ENCODE measurements at regions not wholly inside any gene's neighbourhood (a gene's known extent, or its start where the extent isn't known, plus 50 kb on each side); places are given as distances from the start of the nearest gene placed in this dataset.

DNA sequence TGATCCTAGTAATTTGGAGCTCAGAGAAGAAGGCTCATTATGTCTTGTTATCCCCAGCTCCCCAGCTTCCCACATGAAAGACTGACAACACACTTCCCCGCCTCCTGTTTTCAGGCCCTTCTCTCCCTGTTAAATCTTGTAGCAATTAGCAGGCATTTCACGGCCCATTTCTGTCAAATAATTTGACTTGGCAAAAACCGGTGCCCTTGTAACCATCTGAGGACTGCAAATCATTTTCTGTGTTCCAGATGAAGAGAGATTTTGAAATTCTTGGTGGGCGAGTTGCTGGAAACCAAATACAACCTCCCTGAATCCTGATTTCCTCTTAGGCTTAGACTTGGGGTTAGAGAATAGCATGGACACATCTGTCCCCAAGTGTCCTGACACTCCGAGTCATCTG is 109.7 kb downstream of the MSX2 start:
- no peak for DNase-seq (ENCODE audit: low spot score)

DNA sequence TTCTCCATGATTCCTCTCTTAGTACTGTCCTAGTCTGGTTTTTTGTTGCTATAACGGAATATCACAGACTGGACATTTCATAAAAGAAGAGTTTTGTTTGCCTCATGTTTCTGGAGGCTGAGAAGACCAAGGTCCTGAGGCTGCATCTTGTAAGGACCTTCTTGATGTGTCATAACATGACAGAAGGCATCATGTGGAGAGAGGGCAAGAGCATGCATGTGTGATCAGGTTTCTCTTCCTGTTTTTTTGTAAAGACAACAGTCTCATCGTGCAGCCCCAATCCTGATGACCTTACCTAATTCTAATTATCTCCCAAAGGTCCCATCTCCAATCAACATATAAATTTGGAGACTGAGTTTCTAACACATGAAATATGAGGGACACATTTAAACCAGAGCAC is 108.4 kb downstream of the MSX2 start:
- DNase-seq (ENCODE audit: low spot score) = peak; percentile 4

DNA sequence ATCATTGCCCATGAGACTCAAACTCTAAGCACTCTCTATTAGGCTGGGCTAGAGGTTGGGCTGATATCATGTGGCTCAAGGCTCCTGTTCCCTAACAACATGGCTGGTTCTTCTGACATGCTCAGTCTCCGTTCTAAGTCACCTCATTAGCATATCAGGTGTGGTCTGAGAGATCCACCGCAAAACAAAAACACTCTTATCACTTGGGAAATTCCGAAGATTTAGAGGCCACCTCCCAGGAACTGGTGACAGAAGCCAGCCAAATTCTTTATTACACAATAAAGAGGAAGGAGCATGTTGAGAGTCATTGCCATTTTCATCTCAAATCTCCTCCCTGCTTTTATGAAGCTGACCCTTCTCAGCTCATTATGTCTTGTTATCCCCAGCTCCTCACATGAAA is 107.6 kb downstream of the MSX2 start:
- DNase-seq (ENCODE audit: low spot score) = no peak

DNA sequence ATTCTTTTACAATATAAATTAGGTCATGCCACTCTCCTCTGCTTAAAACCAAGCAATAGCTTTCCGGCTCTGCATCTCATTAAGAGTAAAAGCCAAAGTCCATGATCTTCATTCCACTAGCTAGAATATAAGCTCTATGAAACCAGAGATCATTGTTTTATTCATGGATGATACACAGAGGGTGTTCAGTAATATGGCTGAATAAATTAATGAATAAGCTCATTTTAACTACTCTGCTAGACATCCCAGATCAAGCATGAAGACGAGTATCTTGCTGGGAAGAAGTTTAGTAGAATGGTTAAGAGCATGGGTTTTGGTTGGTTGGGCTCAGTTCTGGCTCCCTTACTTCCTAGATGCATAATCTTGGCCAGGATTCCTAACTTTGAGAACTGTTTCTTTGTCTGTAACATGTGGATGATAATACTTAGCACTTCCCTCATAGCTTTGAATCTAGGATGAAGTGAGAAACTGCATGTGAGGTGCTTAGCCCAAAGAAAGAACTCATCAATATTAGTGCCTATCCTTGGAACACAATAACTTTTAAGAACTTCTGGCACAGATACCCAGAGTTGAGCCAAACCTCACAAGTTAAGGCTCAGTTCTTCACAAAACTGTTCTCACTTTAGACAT is 106.8 kb downstream of the MSX2 start:
- no peak for DNase-seq (ENCODE audit: low spot score)

DNA sequence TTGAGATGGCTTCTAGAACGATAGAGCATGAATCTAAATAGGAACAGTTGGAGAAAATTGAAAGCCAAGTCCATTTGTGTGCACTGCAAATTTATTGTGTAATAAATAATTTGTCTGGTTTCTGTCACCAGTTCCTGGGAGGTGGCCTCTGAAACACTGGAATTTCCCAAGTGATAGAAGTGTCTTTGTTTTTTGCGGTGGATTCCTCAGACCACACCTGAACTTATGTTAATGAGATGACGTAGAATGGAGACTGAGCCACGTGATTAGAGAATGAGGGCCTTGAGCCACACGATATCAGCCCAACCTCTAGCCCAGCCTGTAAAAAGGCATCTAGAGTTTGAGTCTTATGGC is 105.1 kb downstream of the MSX2 start:
- DNase-seq (ENCODE audit: low spot score) = no peak

DNA sequence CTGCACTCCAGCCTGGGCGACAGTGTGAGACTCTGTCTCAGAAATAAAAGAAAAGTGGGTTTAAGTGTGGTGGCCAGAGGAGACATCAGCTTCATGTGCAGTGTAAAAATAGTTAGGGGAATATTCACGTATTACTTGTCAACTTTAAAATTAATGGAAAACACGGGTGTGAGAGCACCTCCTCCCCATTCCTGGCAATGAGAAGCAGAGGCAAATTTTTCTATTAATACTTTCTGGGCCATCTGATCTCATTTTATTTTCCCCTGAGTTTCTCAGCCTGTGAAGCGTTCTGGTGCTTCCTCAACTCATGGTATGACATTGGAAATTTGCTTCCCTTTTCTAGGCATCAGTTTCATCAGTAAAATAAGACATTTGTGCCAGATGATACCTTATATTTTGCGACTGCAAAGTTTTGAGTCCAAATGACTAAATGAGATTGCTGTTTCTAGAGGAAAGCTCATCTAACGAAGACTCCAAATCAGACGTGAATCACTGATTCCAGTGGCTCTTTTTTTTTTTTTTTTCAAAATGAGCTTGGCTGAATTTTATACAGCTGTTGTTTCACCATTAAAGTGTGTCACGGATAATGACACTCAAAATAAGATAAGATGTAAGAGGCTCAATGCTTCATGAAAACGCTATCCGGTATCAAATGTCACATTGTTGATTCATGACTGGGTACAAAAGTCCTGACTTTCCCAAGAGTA is 104.6 kb downstream of the MSX2 start:
- no peak for DNase-seq (ENCODE audit: low spot score)

DNA sequence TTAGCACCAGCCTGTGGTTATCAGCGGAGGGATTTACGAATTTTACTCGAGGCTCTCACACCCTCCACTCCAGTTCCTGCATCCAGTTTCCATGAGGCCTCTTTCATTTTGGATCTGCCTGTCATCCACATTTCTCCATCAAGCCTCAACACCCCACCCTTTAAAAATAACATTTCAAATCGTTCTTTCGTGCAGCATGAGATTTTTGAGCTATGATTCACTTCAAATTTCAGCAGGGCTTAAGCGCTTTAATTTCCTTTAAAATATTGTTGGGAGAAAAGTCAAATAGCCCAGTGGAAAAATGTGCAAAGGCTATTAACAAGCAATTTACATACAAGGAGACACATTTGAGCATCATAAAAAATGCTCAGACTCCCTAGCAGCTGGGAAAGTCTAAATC is 103.2 kb downstream of the MSX2 start:
- no peak for DNase-seq (ENCODE audit: low spot score)

DNA sequence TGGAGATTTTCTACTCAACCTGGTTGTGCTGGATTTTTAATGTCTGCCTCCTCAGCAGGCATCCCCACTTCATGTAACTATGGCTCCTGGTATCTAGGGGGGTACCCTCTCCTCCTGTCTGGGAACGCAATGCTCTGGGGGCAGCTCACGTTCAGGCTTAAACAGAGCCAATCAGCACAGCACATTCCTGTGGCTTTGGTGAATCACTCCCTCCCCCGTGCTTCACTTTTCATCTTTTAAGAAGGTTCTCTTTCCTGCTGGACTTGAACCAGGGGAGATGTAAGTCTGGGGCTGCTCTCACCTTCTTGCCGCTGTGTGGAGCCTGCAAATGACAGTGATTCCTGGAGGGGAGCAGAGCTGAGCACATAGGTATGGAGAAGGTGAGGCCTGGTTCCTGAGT is 101.2 kb downstream of the MSX2 start:
- no peak for DNase-seq (ENCODE audit: low spot score)

DNA sequence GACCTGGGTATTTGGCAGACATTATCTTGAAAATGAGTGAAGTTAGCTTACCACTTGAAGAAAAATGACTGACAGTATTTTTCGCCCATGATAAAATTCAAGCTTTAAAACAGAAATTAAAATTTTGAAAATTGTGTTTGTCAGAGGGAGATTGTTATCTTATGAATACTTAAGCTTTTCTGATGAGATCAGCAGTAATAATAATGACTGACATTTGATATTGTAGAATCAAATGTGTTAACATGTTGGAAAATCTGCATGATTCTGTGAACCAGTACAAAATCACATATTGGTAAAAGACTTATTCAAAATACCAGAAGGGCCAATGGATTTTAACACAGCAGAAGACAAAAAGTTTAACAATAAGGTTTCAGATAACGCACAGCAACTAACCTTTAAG is 94.0 kb downstream of the MSX2 start:
- no peak for DNase-seq (ENCODE audit: low spot score)

DNA sequence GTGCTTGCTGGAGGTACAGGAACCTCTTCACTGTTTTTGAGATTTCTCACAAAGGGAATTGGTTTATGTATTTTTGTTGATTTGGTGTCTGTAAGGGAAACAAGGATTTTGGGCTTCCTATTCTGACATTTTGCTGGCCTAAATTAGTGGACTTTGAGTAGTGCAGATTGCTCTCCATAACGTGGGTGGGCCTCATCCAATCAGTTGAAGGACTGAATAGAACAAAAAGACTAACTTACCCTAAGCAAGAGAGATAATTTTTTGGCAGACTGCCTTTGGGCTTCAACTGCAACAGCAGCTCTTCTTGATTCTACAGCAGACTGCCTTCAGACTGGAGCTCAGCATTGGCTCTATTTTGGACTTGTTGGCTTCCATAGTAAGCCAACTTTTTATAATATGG is 93.2 kb downstream of the MSX2 start:
- no peak for DNase-seq (ENCODE audit: low spot score)

DNA sequence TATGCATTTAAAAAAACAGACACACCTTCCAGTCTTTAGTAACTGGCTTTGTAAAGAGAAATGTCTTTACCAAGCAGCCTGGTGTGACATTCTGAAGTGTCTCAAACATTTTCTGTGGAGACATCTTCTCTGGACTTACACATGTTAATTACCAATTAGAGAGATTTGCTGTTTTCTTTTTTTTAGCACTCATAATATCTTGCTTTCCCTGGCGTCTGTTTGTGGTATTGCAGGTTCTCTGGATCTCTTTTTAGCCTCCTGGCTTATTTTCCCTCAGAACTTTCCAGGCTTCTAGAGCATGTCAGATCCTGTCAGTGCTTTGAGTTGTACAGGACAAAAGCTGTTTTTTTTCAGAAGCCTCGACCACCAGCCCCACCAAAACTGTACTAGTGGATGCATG is 92.5 kb downstream of the MSX2 start:
- DNase-seq (ENCODE audit: low spot score) = peak; percentile 40

DNA sequence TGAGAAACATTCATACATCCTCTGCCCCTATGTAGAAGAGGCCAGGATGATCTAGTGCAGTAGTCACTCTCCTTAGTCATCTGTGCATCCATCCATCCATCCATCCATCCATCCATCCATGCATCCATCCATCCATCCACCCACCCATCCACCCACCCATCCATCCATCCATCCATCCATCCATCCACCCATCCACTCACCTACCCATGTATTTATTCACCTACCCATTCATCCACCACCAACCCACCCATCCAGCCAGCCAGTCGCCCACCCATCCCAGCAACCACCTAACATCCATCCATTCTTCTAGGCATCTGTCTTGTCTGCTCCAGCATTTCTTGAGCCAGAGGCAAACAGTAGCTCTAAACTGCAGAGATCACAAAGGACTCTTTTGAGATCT is 87.1 kb downstream of the MSX2 start:
- no peak for DNase-seq (ENCODE audit: low spot score)

DNA sequence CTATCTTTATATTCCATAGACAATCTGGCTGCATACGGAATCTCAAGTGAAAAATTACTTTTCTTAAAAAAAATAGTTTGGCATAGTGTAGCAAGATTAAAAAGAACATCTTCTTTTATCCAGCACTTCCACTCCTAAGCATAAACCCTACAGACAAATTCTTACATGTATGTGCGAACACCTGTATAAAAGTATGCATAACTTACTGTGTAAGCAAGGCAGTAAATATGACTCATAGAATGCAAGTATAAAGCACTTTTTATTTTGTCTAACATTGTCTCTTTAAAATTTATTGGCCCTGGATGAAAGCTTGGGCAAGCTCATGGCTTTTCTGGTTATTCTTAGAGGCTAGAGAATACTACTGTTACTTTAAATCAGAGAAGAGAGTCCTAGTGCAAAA is 86.4 kb downstream of the MSX2 start:
- no peak for DNase-seq (ENCODE audit: low spot score)

DNA sequence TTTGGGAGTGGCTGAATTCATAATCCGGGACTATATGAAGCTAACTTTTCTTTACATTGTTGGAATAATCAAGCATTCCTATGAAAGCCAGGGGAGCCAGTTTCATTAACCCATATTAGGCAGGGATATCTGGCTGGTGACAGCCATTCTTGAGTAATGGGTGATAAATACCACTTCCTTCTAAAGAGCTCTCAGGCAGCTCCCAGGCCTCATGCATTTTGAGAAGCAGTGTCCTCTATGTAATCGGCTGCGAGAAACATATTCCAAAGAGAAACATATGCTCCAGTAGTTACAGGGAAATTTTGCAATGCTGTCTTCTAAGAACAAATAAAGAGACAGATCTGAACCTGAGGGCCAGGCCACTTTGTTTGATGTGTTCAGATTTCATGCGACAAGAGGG is 83.1 kb downstream of the MSX2 start:
- no peak for DNase-seq (ENCODE audit: low spot score)

DNA sequence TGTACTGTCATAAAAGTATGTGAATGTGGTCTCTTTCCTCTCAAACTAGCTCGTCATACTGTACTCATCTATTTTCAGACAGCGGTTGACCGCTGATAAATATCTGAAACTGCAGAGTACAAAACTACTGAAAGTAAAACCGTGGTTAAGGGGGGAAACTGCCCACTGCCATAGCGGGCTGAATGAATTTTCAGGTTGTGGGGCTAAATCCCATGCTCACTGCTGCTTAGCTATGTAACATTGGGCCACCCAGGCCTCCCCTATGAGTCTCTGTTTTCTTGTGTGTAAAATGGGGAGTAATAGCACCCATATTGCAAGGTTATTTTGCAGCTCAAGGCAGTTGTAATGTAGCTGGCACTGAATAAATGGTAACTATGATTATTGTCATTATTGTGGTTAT is 82.3 kb downstream of the MSX2 start:
- no peak for DNase-seq (ENCODE audit: low spot score)

DNA sequence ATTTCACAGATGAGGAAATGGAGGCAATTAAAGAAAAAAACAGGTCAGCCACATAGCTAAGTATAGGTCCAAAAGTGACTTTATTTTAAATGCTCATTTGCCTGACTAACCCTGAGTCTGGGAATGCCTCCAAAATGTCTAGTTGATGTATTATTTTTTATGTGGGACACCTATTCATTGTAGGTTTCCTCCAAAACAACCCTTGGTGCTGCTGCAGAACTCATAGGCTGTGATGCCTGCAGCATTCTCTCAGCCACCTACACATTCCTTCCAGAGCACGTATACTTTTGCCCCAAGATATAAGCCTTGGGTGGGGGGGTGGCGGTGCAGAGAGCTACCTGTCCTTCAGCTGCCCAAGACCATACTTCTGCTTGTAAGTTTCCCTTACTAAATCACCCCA is 77.4 kb downstream of the MSX2 start:
- no peak for DNase-seq (ENCODE audit: low spot score)

DNA sequence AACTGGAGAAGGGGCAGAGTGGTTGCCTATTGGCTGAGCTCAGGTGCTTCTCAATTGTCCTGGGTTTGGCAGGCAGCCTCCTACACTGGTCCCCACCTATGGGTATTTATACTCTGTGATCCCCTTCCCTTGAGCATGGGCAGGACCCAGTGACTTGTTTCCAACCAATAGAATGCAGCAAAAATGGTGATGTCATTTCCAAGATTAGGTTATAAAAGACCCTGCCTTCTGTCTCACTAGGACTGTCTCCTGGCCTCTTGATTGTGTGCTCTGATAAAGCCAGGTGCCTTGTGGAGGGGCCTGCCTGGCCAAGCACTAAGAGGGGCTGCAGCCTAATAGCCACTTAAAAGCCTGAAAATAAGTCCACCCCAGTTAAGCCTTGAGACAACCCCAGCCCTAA is 76.1 kb downstream of the MSX2 start:
- no peak for DNase-seq (ENCODE audit: low spot score)

DNA sequence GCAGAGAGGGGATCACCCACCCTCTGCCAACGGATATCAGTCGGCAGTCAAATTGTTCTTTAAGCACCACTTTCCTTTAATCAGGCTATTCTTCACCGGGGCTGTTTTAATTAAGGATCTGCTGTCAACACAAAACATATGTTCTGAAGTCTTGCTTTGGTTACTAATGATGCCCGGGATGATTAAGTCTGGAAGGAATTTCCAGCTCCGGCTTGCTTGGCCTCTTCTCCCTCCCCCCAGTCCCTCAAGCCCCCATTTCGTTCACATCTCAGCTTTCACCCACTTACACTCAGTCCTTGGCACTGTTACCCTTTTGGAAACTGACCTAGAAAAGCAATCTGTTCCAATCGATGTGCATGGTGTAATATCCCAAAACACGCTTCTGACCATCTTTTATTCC is 74.7 kb downstream of the MSX2 start:
- DNase-seq (ENCODE audit: low spot score) = no peak

DNA sequence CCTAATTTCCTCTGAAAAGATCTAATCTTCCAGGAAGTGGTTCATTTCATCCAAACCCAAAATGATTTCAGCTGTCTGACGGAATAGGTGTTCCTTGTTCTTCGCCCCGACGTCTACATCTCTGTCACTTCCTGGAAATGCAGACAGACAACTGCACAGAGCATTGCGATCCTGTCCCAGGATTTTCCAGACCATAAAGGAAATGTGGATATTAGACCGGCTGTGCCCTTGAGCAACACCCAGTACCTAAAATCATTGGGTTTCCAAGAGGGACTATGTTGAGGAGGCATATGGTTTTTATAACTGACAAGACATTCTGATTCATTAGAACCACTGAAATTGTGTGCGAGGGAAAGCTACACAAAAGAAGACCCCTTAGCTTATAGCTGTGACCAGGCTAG is 74.2 kb downstream of the MSX2 start:
- no peak for DNase-seq (ENCODE audit: low spot score)

DNA sequence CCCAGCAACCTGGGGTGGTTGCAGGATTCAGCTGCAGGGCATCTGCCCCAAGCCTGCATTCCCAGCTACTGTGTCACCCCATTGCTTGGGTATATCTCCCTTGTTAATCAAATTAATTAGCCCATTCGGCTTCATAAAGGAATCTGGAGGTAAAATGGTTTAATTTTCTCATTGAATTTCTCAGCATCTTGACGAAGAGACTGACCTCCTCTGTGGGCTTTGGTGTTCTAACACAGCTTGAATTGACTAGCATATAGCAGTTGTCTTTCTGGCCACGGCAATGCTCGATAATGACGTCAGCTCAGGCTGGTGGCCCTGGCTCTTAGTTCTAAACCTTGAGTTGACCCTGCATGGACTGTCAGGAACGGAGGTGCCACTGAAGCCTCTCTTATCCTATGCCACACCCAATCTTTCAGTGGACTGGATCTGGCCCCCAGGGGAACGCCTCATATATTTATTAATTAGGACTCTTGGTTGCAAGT is 72.4 kb downstream of the MSX2 start:
- DNase-seq (ENCODE audit: low spot score) = no peak

DNA sequence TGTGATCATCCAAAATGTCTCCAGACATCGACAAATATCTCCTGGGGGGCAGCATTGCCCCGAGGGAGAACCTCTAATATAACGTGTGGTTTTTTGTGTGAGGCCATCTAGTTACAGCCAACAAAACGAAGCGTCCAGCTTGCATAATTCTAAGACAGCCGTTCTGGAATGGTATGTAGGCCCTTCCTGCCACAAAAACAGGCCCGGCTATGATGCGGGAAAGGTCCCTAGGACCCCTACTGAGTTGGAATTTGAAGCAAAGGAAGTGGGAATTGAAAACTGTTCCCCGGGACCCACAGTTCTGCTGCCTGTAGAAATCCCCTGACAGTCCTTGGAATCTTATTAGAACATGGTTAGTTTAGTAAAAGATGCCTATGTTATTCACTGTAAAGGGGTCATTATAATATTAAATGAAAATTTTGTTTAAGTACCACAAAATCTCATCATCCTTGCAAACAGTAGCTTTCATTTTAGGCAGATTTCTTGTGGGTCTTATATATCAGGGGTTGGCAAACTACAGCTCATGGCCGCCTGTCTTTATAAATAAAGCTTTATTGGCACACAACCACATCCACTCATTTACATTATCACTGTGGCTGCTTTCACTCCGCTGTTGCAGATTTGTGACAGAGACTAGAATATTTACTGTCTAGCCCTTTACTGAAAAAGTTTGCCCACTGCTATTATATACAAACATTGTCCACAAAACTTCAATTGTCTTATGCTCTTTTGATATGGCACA is 70.7 kb downstream of the MSX2 start:
- peak; percentile 6 for DNase-seq (ENCODE audit: low spot score)

DNA sequence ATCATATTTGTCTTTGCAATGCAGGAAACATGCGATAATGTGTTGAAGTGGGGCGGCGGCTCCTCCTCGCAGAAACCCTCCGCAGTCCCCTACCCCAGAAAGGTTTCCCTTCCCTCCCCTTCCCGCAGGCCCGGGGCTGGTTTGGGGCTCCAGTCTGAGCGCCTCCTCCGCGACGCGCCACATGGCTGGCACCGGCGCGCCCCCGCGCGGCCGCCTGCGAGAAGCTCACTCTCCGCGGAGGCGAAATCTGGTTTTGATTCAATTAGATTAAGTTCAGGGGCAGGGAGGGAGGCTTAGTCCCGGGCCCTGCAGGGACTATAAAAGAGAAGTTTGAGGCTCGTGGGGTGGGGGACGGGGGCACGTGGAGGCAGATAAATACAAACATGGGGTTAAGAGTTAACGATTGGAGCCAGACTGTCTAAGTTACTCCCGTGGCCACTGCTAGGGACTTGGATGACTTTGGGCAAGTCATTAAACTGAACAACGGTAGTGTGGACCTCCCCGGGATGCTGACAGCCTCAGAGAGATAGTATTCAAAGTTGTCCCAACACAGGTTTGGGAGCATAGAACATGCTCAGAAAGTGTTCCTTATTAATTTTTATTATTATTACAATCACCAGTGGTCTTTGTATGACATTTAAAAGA is 69.4 kb downstream of the MSX2 start:
- DNase-seq (ENCODE audit: low spot score) = peak; percentile 59

DNA sequence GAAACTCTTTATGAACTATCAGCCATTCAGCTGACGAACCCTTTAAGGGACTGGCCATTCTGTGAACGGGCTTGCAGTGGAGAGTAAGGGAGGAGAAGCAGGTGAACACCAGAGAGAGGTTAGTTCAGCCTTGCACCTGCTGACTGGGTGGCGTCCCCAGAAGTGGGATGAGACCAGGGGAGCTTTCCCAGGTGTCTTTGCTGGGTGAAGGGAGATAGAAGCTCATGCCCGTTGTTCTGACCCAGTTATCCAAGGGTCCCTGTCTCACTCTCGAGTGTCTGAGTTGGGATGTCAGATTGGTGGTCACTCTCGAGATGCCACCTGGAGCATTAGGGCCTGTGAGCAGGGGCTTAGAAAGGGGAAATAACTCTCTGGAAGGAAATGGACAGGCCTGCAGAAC is 68.7 kb downstream of the MSX2 start:
- no peak for DNase-seq (ENCODE audit: low spot score)

Data from NAMALWA (cell line).